ENCODE measurements at regions not wholly inside any gene's neighbourhood (a gene's known extent, or its start where the extent isn't known, plus 50 kb on each side); places are given as distances from the start of the nearest gene placed in this dataset.
"Not testable (repeated sequence)": the region's sequence is repeated elsewhere in the genome, so short reads cannot be mapped to it uniquely, and the experiment has no call there.

DNA sequence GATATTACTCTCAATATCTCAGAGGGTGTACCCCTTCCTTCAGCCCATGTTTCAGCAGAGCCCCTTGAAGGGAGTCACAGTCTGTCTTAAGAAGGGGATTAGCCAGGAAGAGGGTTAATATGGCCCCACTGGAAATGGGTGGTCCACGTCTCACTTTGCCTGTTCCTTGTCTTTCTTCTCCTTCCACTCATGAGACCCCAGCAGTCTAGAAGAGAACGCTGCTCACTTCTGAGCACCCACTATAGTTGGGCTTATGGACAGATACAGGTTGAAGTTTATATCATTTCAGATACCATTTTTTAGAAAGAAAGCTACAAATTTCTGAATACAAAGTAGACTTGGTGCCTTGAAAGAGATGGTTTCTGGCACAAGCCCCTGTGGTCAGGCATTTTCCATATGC is 139.3 kb upstream of the API5 start:
- DNase-seq: no peak

DNA sequence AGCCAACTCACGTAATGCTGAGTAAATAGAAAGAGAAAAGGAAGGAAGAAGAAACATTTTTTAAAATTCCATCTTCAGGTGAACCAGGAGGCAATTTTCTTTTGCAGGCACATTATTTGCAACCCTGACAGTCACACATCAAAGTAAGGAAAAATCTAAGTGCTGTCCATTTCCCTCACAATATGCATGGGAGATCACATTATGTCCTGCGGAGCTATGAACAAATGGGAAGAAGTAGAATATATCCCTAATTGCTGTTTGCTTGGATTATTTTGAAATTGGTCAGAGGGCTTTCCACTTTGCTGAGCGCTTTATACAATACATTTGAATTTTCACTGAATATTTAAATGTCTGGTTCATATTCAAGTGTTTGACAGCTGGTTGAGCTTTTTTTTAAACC is 133.8 kb upstream of the API5 start:
- DNase-seq: no peak

DNA sequence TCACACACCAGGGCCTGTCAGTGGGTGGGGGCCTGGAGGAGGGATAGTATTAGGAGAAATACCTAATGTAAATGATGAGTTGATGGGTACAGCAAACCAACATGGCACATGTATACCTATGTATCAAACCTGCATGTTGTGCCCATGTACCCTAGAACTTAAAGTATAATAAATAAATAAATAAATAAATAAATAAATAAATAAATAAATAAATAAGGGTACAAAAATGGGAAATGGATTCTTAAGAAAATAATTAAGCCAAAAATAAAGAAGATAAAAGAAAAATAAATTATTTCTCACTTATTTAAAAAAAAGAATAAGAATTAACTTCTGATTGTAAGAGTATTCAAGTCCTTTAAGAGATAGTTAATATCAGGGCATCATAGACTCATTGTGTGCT is 117.3 kb upstream of the API5 start:
- not testable (repeated sequence) for DNase-seq

DNA sequence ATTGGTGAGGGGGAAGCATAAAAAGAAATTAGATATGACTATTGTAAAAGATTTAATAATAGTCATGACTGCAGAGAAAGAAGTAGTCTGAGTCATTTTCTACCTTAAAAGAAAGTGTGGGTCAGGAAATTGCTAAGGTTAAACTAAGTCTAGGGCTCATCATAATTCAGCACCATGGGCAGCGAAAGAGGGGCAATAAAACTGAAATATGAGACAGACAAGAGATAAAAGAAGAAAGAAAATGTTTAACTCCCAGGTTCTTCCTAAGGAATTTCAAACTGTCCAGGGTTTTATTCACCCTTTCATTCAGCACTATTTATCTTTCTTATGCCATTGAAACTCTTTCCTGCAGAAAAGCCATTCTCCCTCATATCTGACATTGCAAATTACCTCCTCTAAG is 114.4 kb upstream of the API5 start:
- no peak for DNase-seq

DNA sequence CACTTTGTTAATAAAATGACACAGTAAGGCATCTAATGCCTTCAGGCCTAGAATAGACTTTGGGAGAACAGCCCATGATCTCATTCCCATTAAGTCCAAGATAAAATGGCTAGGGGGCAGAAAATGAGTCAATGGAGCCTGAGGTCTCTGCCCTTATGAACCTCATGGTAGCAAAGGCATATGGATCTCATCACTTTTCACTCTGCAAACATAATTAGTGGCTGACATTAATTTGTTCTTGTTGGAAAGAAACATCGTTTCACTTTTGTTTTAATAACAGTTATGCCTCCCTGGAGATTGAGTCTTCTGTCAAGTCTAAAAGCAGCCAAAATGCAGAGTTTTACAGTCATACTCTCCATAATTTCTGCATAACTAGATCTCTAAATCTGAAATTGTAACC is 111.8 kb upstream of the API5 start:
- DNase-seq: no peak

DNA sequence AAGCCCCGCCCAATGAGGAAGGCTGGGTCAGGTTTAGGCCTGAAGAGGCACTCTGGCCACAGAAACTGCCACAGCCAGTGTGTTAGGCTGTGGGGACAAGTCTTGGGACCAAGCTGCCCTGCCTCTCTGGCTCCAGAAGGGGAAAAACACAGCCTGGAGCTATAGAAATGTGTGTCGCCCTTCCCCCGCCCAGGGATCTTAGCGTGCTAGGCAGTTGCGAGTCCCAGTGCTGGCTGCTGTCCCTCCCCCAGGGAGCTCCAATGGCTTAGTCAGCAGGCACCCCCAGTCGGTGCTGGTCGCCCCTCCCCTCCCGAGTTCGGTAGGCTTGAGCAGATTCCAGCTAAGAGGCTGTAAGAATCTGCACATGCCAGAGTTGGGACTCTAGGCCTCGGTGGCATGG is 99.5 kb upstream of the API5 start:
- DNase-seq: no peak

DNA sequence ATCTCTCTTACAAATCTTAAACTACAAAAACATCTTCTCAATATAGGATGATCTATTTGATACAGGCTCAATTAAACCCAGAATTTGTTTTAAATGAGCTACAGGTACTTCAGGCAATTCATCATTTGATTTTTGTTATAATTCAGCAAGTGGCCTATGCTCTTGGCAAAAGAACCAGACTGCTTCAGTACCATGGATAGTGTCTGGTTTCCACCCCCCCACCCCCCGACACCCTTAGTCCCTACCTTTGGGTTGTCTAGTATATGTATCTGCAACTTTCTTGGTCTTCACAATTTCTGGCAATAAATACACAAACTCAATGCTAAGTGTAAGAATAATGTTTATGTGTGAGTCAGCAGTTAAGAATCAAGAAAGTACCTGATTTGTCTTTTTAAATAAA is 97.3 kb upstream of the API5 start:
- no peak for DNase-seq

DNA sequence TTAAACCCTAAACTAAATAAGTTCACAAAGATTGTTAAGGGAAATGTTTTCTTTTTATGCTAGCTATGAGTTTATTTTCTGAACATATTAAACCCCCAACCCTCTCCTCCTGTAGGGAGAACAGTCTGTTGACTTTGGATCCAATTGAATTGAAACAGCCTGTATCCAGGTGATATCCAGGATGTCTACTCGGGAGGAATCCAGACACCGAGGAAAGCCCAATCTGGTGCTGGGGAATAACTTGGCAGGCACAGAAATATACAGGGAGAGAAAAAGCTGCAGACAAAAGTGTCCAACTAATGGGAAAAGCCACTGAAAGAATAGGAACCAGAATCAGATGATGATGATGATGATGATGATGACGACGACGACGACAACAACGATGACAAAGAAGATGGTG is 93.9 kb upstream of the API5 start:
- no peak for DNase-seq

DNA sequence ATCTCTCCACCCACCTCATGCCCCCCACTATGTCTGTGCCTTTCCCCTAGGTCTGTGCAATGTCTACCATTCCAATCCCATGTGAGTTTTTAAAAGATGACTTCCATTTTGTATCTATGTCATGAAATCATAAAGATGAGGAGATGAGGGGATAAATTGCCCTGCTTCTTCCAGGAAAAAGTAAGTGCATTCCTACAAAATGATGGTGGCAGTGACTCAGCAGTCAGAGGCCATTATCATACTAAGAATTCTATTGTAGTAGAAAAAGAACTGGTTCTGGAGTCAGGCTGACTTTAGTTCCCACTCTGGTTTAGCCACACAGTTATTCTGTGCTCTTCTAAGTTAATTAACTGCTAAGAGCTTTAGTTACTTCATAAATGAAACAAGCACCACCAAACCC is 89.6 kb upstream of the API5 start:
- DNase-seq: no peak

DNA sequence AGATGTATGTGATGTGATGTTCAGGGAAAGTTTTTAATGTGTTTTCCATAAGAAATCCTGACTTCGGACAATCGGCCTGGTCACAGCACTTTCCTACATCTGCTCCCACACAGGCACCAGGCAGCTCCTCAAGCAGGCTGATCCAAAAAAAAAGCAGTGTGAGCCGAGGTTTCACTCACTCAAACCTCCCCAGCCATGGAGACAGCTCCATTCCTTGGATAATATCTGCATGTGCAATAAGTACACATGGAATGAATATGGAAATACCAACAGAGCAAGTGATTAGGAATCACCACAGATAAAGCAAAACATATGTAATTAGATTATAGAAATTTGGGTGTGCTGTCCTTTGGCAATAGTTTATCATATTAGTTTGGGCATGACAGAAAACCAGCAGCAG is 88.8 kb upstream of the API5 start:
- DNase-seq: no peak

DNA sequence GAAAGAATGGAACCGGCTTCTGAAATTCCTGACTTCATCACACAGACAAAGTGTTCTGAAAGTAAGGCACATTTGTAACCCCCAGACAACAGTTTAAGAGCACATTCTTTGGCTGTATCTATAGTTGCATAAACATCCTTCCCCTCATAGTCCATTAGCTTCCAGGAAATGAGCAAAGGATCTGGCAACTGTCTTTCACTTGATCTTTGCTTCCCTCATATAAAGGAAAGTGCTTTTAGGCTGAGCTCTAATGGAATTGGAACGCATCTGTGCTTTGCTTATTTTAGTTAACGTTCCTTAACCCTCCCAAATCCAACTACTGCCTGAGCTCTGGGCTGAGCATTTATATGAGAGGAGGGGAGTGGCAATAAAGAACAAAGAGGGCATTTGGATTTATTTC is 76.9 kb upstream of the API5 start:
- no peak for DNase-seq

DNA sequence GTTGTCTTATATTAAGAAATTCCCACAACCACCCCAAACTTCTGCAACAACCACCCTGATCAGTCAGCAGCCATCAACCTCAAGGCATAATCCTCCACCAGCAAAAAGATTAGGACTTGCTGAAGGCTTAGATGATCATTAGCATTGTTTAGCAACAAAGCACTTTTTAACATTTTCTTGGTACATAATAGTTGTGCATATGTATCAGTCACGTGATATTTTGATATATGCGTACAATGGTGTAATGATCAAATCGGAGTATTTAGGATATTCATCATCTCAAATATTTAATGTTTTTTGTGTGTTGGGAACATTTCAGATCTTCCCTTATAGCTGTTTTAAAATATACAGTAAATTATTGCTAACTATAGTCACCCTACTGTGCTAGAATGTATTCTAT is 73.5 kb upstream of the API5 start:
- no peak for DNase-seq

DNA sequence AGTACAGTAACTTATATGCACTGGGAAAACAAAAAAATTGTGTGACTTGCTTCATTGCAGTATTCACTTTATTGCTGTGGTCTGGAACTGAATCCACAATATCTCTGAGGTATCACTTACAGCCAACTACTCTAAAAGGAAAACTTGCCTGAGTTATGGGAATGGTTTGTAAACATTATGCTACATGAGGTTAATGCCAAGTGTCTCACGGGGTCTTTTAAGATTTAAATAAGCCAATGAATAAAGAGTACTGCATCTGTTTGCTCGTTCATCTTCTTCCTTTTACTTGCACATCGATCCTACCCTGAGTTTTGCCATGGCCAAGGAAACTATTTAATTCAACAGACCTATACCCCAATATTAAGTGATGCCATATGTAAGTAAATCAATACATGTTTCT is 72.0 kb upstream of the API5 start:
- no peak for DNase-seq

DNA sequence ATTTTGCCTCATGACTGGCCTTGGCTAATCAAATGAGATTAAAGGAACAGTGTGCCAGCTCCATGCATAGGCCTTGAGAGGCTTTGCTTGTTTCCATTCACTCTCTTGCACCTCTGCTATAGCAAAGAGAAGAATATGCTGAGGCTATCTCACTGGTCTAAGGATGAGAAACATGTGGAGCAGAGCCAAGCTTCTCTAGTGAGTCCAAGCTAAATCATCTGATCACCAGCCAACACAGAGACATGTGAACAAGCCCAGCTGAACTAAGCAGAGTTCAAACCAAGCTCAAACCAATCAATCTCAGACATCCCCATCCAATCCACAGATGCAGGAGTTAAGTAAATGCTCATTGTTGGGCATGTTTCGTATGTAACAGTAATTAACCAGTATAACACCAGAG is 69.4 kb upstream of the API5 start:
- no peak for DNase-seq

DNA sequence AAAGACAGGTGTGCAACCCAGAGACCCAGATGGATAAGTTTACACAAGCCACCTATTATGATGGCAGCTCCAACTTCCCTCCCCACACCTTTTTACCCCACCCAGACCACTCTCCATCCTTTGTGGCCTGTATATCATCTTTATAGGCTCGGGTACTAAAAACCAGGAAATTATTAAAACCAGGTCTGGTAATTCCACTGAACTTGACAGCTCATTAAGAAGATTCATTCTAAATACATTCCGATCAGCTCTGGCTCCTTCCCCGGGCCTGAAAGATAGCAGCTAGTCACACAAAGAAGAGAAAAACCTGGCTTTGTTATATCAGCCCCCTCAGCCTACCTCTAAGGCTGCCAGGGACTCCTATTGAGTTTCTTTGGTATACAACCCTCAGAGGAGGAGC is 67.9 kb upstream of the API5 start:
- DNase-seq: no peak

DNA sequence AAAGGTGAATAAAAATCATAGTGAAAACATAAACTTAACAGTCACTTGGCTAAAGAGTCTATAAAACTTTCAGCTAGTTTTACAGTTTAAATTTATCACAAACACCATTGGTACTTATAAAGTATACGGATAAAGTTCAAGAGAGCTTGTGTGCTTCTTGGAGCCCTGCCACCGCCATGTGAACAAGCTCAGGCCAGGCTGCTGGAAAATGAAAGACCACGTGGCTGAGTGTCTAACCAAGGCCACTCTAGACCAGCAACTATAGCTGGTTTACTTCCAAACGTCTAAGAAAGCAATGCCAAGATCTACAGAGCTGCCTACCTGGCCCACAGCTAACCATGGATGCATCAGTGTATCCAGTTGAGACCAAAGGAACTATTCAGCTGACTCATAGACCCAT is 66.3 kb upstream of the API5 start:
- no peak for DNase-seq

DNA sequence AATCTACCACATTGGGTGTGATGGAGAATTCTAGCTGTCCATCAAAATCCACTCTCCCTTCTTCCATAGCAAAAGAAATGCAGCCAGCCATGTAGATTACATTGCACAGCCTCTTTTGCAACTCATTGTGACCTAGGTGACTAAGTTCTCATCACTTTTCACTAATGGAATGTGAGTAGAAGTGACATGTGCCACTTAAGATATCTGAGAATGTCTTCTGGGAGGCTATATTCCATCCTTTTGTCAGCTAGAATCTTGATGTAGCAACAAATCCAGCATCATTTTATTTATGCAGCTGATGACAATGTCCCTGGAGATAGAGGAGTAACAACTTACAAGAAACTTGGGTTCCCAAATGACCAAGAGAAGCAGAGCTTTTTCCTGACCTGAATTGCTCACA is 61.5 kb upstream of the API5 start:
- no peak for DNase-seq

DNA sequence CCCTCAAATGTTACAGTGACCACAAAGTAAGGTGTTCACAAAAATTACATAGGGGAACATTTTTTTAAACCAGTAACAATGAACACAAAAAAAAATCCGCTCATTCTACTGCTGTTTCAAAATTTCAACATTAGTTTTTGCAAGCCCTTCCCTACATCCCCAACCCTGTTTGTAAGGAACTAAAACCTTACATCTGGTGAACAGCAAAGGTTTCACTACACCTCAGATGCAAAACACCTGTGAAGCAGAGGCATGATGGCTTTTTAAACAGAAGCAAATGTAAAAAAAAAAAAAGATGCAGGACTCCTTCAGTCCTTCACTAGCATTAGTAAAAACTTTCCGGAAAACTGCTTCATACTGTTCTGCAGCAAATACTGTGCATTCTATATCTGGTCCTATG is 50.0 kb upstream of the API5 start:
- DNase-seq: no peak
